GM12878 (cell line): ENCODE measurements at regions not wholly inside any gene's neighbourhood (a gene's known extent, or its start where the extent isn't known, plus 50 kb on each side); places are given as distances from the start of the nearest gene placed in this dataset.

ENCODE experiments used
- ATF2 ChIP-seq: IDR thresholded peaks from 2 replicates; pipeline ENCODE4 v1.6.1; 2012; ENCODE audit warnings: low read length, inconsistent platforms
- CTCF ChIP-seq, 3 experiments: IDR thresholded peaks in 2 of 3; conservative IDR thresholded peaks in 1 of 3; 2 replicates each; pipeline ENCODE4 v1.5.1; 2011; ENCODE audit warnings: low read depth in 3 of 3, low read length in 3 of 3, mild to moderate bottlenecking in 3 of 3, control low read depth in 2 of 3, moderate library complexity in 2 of 3, inconsistent platforms in 1 of 3, mixed read lengths in 1 of 3; ENCODE audit not compliant: control insufficient read depth in 2 of 3, insufficient read depth in 1 of 3; ENCODE audit errors: extremely low read depth in 1 of 3
- EP300 ChIP-seq, 2 experiments: fragments of 150-350 bp in 1 of 2; IDR thresholded peaks; 2 replicates each; pipeline ENCODE4 v1.6.1; 2011 to 2012; ENCODE audit warnings: low read depth in 2 of 2, low read length in 2 of 2, borderline replicate concordance in 1 of 2, improper control_type of control experiment in 1 of 2, inconsistent platforms in 1 of 2; ENCODE audit not compliant: control insufficient read depth in 1 of 2
- EZH2 ChIP-seq: IDR thresholded peaks from 2 replicates; pipeline ENCODE4 v1.6.1; 2012; ENCODE audit warnings: low read depth, mild to moderate bottlenecking, control low read depth, inconsistent platforms, low read length, borderline replicate concordance; ENCODE audit not compliant: control insufficient read depth
- NBN ChIP-seq: fragments of 450-650 bp; IDR thresholded peaks from 2 replicates; pipeline ENCODE4 v1.6.1; 2016
- POLR2A ChIP-seq: IDR thresholded peaks from 2 replicates; pipeline ENCODE4 v1.6.1; 2011; ENCODE audit warnings: low read depth, mild to moderate bottlenecking, low read length
- TCF12 ChIP-seq: IDR thresholded peaks from 2 replicates; pipeline ENCODE4 v1.6.1; 2011; ENCODE audit warnings: low read depth, mild to moderate bottlenecking, low read length
- ZNF274 ChIP-seq: IDR thresholded peaks from one replicate; pipeline ENCODE4 v1.8.0; 2011; ENCODE audit not compliant: insufficient read length, insufficient read depth
- TF ChIP-seq, protein P1 (sequence below): fragments of 450-650 bp; IDR thresholded peaks from 2 replicates; pipeline ENCODE4 v1.6.1; 2017; ENCODE audit warnings: antibody characterized with exemption, mild to moderate bottlenecking, moderate library complexity

- TF ChIP-seq, protein P1, sequence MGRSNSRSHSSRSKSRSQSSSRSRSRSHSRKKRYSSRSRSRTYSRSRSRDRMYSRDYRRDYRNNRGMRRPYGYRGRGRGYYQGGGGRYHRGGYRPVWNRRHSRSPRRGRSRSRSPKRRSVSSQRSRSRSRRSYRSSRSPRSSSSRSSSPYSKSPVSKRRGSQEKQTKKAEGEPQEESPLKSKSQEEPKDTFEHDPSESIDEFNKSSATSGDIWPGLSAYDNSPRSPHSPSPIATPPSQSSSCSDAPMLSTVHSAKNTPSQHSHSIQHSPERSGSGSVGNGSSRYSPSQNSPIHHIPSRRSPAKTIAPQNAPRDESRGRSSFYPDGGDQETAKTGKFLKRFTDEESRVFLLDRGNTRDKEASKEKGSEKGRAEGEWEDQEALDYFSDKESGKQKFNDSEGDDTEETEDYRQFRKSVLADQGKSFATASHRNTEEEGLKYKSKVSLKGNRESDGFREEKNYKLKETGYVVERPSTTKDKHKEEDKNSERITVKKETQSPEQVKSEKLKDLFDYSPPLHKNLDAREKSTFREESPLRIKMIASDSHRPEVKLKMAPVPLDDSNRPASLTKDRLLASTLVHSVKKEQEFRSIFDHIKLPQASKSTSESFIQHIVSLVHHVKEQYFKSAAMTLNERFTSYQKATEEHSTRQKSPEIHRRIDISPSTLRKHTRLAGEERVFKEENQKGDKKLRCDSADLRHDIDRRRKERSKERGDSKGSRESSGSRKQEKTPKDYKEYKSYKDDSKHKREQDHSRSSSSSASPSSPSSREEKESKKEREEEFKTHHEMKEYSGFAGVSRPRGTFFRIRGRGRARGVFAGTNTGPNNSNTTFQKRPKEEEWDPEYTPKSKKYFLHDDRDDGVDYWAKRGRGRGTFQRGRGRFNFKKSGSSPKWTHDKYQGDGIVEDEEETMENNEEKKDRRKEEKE = no peak
- TF ChIP-seq TCF12 = no peak
- TF ChIP-seq ATF2 = no peak
- TF ChIP-seq ZNF274 = no peak
- TF ChIP-seq NBN = no peak
- TF ChIP-seq POLR2A = no peak
- no peak for TF ChIP-seq EZH2
- TF ChIP-seq EP300 (IDR thresholded peaks at IDR 0.05; ENCODE audit: borderline replicate concordance in 1 of 2, control insufficient read depth in 1 of 2, low read depth in 2 of 2, low read length in 2 of 2) = no peak
- TF ChIP-seq CTCF (IDR thresholded peaks at IDR 0.05 in 2 of 3, conservative IDR thresholded peaks at IDR 0.05 in 1 of 3; ENCODE audit: control insufficient read depth in 2 of 3, extremely low read depth in 1 of 3, insufficient read depth in 1 of 3, low read depth in 3 of 3, low read length in 3 of 3) = no peak
These were observed 104.3 kb upstream of the SLC24A3 start for GRCh38 chr20:19108155-19108554.
